AML-193 (cell line): ENCODE measurements at regions not wholly inside any gene's neighbourhood (a gene's known extent, or its start where the extent isn't known, plus 50 kb on each side); places are given as distances from the start of the nearest gene placed in this dataset.
A peak's percentile ranks its signal among the peaks of the same experiment; 100 is the strongest.

Source experiments
- DNase-seq, 2 experiments: peaks; one replicate each; lab custom pipeline; 2025; lab: John Stamatoyannopoulos, UW

DNA sequence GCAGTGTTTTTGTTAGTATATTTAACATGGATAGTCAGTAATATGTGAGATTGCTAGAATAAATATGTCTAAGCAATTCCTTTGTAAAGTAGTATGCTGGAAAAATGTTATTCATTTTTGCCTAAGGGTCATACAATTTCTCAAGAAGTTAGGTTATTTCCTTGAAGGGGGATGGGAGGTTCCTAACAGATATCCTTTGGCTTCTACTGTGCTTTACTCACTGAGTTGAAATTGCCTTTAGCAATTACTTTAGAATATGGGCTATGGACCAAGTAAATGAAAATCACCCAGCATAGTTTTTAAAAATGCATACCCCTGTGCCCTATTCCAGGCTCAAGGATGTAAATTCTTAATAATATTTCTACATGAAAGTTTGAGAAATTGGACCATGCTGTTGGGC is 1386.4 kb upstream of the SLC39A10 start:
- DNase-seq: no peak

DNA sequence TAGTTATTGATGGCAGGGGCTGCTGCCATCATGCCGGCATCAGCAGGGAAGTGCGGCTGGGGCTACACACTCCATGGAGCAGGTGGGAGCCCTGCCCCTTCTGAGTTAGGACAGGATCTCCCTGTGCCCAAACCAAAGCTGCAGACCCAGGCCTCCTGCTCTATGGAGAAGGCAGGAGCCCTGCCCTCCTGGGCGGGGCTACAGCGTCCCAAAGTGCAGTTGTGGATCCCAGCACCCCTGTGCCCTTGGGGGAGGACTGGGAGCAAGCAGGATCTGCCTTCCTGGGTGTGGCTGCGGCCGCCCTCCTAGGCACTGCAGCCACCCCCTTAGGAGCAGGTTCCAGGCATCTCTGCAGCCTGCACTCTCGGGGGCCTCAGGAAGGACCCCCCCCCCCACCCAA is 1392.4 kb upstream of the SLC39A10 start:
- no peak for DNase-seq

DNA sequence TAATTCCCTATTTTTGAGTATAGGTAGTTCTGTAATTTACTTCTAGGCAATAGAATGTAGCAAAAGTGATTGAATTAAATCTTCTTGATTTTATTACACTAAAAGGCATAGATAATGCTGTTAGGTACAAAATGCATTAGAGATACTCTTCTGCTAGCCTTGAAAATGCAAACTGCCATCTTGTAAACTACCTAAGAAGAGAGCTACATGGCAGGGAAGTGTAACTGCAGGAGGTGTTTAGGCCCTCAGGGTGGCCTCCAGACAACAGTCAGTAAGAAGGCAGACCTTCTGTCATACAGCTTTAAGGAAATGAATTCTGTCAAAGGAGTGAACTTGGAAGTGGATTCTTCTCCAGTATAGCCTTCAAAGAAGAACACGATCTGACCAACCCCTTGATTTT is 1396.8 kb upstream of the SLC39A10 start:
- DNase-seq: no peak

DNA sequence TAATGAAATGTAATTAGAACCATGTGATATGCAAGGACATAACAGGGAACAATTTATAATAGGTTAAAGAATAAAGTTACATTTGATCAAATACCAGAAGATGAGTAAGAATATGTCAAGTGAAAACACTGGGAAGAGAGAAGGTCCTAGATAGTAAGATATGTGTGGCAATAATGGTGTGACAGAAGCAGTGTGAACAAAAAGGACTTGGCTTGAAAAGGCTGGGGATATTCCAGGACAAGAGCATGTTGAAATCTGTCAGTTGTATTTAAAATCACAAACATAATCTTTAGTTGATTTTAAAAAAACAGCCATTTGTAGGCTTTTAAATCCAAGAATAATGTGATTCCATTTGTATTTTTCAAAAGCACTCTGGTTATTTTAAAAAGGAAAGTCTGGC is 1399.9 kb upstream of the SLC39A10 start:
- DNase-seq: no peak

DNA sequence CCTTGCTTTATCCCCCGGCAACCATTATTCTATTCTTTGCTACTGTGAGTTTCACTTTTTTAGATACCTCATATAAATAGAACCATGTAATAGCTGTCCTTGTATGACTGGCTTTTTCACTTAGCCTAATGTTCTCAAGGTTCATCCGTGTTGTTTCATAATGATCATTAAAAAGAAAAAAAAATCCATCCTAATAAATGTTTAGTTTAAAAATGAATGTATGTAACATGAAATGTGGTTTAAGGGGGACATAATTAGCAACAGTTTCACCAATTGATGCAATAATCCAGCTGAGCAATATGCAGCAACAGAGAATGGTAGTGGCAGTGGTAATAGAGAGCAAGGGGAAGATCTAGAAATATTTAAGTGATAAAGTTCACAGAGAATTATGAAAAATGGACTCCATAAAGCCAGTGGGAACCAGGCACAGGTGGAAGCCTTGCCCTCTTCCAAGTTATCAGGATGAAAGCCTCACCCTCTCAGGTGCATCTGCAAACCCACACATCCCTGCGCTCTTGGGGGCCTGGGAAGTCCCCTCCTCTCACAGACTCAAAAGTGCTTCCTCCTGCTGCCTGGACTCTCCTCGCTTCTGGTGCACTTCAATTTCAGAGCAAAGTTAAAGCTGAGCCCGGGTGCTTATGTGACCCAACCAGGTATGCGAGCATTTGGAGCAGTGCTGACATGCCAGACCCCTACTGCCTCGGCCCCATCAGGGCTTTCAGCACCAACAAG is 1403.3 kb upstream of the SLC39A10 start:
- no peak for DNase-seq

DNA sequence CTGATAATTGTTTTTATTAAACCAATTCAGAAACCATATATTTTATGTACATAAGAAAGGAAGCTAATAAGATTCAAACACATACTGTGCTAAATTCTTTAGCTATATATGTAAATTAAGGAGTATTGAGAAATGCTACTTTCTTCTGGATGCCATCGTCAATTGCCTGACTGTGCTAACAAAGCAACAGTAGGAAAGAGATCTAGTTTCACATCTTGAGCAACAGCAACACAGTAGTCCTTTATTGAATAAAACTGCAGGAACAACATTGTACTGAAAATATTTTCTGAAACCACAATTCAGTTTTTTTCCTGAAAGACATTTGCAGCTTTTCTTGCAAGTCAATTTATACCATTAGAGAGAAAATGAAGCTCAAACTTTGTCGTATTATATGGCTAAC is 1404.9 kb upstream of the SLC39A10 start:
- DNase-seq: no peak

DNA sequence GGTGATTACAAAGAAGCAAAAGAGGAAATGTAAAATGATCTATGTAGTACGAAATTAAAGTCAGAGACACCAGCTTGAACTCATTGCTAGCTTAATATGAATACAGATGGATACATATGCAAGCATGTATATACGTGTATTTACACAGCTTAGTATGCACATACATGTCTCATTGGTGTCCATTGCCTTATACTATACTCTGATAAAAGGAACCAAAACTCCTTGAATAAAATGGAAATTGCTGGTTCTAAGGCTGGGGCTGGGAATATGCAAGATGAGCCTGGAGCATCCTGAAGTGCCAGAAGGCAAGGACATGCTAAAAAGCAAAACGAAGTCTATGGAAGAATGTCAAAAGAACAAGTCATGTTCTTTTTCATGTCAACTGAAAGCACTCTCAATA is 1424.4 kb upstream of the SLC39A10 start:
- DNase-seq: no peak

DNA sequence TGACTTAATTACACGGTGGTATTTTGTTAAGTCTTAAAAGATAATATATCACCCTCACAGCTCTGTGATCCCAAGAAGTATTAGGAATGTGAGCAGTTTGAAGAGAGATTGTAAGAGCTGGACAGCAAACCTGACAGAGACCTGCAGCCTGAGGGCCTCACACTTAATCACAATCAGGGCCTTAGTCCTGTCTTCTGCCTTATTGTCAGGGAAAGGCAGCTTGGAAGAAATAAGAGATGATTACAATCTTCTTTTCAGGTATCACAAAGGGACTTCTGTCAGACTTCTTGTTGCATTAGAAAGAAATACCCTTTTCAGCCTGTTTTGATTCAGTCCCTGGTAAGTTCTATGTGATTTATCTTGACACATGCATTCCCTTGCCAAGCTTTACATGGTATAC is 1433.8 kb upstream of the SLC39A10 start:
- DNase-seq: no peak

DNA sequence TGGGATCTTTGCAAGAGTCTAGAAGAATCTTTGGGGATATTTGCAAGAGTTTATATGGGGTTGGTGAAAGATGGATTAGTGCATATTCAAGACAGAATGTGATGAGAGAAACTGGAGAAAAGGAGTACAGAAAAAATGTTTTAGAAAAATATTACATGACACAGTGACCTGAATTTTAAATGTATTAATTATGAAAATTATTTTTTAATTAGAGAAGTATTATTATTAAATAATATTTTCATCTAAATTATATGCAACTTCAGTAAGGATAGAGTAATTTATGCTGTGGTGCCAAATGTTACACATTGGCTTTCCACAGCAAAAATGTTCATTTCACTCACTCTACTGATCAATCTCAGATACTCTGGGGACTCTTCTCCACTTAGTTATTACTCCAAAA is 1442.8 kb upstream of the SLC39A10 start:
- no peak for DNase-seq

DNA sequence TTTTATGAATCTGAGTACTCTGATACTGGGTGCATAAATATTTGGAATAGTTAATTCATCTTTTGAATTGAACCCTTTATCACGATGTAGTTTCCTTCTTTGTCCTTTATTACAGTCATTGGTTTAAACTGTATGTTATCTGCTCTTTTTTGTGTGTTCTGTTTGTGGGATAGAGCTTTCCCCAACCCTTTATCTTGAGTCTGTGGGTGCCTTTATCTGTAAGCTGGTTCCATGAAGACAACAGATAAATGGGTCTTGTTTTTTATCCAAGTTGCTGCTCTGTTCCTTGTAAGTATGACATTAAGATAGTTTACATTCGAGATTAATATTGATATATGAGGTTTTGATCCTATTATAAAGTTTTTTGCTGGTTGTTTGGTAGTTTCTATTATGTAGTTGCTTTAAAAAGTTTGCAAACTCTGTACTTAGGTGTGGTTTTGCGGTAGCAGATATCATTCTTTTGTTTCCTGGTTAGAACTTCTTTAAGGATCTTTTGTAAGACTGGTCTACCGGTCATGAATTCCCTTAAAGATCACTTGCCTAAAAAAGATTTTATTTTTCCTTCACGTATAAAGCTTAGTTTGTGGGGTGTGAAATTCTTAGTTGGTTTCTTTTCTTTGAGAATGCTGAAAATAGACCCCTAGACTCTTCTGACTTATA is 1451.3 kb upstream of the SLC39A10 start:
- no peak for DNase-seq

DNA sequence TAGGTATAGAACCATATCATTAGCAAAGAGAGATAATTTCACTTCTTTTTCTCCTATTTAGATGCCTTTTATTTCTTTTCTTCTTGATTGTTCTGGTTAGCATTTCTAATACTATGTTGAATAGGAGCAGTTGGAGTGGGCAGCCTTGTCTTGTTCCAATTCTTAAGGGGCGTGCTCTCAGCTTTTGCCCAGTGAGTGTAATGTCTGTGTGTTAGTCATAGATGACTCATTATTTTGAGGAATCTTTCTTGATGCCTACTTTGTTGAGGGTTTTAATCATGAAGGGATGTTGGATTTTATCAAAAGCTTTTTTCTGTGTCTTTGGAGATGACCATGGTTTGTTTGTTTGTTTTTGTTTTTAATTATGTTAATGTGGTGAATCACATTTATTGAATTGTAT is 1453.1 kb upstream of the SLC39A10 start:
- no peak for DNase-seq

DNA sequence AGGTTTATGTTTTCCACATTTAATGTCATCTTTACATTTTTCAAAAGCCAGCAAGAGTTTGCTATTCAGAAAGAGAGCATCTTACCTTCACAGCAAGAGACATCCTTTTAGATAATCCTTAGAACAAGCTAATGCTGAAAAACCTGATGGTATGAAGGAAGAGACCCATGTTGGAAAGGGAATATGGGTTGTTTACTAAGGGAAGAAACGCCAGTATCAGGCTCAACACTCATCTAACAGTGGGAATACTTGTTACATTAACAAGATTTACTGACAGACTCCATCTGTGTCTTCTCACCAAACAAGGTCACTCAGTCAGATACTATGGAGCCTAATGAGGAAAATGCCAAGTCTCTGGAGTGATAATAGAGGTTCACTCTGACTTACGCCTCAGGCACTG is 1474.1 kb upstream of the SLC39A10 start:
- DNase-seq: no peak

DNA sequence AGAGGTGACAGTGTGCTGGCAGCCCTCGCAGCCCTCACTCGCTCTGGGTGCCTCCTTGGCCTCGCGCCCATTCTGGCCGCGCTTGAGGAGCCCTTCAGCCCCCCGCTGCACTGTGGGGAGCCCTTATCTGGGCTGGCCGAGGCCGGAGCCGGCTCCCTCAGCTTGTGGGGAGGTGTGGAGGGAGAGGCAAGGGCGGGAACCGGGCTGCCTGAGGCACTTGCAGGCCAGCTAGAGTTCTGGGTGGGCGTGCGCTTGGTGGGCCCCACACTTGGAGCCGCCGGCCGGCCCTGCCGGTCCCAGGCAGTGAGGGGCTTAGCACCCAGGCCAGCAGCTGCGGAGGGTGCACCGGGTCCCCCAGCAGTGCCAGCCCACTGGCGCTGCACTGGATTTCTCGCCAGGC is 1480.9 kb upstream of the SLC39A10 start:
- no peak for DNase-seq

DNA sequence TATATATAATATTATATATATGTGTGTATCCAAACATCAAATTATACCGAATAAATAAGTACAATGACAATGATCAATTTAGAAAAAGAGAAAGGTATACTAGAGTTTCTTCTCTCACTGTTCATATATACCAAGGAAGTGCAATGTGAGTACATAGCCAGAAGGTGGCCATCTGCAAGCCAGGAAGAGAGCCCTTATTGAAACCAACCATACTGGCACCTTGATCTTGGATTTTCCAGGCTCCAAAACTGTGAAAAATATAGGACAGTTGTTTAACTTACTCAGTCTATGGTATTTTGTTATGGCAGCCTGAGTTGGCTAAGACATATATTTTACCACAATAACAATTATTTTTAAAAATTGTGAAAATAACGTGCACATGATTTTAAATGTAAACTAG is 1490.2 kb upstream of the SLC39A10 start:
- peak; percentile 18 to 25 for DNase-seq

DNA sequence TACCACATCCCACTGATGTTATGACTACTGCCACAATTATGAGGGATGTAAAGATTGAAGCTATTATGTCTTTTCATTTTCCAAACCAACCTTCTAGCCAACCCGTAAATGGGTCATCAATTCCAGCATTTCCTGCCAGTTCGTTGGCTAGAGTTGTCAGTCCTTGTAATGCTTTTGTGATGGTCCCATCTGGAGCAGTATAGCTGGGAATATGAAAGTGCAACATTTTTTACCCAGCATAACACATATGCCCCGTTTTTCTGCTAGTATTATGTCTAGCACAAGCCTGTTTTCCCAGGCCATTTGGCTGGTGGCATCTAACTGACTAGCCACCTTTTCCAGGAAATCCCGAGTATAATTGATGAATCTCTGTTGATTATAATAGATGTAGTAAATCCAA is 1501.6 kb upstream of the SLC39A10 start:
- no peak for DNase-seq

DNA sequence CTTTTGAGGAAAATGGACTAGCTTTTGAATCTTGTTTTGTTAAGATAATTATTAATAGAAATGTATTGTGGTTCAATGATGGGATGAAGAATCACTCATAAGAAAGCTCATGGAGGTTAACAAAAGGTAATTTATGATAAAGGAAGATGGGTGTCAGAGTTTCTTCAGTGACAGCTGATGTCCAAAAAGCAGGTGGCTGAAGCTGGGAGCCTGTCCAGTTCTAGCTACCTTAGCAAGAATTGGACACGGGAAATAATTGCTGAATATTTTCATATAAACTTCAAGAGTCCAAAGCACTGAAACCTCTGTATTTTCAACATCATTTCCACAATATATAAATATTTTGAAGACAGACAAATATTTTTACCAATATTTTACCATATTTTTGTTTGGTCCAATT is 1505.8 kb upstream of the SLC39A10 start:
- DNase-seq: no peak

DNA sequence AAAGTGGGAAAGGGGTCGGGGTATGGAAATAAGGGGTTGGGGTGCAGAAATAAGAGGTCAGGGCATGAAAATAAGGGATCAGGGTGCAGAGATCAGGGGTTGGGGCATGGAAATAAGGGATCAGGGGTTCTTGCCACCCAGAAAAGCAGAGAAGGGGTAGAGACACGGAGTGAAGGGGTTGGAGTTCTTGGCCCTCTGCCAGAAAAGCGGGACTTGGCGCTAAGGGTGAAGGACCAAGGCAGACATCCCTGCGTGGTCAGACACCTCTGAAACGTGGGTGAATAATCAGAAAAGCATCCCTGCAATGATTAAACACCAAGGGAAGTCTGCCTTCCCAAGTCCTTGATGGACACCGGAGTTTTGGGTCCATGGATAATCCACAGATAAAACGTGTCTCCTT is 1521.6 kb upstream of the SLC39A10 start:
- no peak for DNase-seq

DNA sequence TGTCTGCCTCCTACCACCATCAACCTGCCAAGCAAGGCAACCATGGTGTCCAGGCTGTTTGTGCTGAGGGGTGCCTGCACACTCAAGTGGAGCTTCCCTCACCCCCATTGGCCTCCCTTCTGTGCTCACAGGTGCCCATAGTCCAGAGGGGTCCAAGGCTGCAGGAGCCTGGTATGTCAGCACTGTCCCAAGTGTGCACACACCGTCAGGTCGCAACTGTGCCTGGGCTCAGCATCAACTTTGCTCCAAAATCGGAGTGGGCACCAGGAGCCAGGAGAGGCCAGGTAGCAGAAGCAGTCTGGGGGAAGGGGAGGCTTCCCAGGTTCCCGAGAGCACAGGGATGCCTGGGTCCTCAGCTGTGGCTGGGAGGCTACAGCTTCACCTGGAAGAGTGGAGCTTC is 1528.2 kb upstream of the SLC39A10 start:
- no peak for DNase-seq

DNA sequence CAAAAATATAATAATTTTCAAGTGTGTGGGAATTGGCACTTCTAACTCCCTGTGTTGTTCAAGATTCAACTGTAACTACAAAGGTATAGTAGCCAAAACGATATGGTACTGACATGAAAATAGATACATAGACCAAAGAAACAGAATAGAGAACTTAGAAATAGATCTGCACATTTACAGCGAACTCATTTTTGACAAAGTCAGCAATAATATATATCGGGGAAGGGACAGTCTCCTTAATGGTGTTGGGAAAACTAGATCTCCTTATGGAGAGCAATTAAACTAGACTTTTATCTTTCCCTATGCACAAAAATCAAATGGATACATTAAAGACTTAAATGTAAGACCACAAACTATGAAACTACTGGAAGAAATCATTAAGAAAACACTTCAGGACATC is 1530.6 kb upstream of the SLC39A10 start:
- DNase-seq: no peak

DNA sequence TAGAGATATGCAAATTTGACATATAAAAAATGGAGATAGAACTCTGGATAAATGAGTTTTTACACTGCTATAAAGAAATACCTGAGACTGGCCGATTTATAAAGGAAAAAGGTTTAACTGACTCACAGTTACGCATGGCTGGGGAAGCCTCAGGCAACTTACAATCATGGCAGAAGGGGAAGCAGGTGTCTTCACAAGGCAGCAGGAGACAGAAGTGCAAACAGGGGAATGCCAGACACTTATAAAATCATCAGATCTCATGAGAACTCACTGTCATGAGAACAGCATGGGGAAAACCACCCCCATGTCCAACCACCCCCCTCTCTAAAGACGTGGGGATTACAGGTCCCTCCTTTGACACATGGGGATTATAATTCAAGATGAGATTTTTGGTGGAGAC is 1540.2 kb upstream of the SLC39A10 start:
- DNase-seq: no peak

DNA sequence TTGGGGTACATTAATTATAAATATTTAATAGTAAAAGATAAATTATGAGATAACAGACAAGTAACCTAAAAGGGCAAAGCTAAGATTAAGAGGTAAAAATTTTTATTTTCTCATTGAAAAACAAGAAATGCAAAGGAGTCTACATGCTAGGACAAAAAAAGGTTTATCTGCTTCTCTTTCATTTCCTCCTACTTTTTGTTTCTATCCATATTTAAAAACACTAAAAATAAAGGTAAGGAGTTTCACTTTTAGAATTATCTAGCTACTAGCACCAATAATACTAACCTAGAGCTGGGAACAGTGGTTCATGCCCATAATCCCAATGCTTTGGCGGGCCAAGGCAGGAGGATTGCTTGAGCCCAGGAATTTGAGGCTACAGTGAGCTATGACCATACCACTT is 1551.7 kb upstream of the SLC39A10 start:
- no peak for DNase-seq

DNA sequence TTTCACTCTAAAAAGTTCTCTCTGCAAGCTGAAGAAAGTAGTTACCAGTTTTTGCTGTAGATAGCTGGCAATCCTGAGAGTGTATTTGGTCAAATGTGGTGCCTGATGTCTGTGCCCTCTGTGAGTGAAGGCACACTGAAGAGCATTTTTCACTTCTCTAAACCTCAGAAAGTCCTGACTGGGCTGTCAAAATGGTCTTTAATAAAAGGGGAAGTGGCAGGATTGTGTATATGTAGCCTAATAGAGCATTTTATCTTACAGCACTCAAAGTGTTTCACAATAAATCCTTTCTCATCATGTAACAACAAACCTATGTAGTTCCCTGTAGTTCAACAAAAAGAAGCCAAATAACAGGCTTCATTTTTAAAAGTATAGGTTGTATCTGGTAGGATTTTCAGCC is 1552.3 kb upstream of the SLC39A10 start:
- DNase-seq: peak; percentile 88 to 91

DNA sequence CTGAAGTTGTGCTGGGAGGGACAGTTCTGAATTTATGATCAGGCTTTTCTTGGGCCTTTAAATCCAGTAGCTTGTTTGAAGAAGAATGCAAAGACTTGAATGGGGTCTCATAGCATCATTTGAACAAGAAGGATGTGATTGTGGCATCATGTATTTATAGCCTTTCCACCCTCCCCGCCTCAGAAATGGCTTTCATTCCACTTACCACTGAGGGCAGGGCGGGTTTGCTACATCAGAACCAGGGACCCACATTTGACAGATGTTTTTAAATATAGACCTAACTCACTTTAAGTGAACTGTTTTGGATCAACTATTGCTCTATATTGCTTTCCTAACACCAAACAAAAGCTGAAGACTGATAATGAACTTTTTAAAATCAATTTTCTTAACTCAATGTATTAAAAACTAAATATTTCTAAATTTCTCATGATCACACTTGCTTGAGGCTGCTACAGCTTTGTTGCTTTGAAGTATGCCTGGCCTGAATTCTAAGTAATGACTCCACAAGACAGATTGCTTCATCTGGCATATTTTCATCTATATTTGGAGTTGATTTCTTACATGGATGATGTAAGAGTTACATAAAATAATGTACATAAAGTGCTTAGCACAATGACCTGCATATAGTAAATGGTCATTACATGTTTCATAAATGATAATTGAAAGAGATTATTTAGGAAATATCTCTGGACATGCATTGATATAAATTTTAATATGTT is 1552.9 kb upstream of the SLC39A10 start:
- no peak for DNase-seq
